K562 (cell line): ENCODE measurements at regions not wholly inside any gene's neighbourhood (a gene's known extent, or its start where the extent isn't known, plus 50 kb on each side); places are given as distances from the start of the nearest gene placed in this dataset.

Source experiments
- ATAC-seq: fragments of 200-7000 bp; cut with Tn5 transposase; 3 replicates; pipeline ENCODE4 v1.9.1; 2020; ENCODE audit warnings: moderate library complexity
- BruUV-seq: library from RNA; stranded (reverse); fragments of 400-500 nt; replicated peaks from 2 replicates; lab custom pipeline; 2021; lab: Mats Ljungman, UMichigan
- CTCF ChIA-PET: fragments of 300-600 bp; formaldehyde crosslinking; extraction: SDS; loops from one replicate; lab custom pipeline; 2021; ENCODE audit warnings: low intra/inter-chr PET ratio; lab: Yijun Ruan, JAX
- POLR2A ChIA-PET: fragments of 300-600, 350-650 bp; sonication (Branson Sonifier 250); formaldehyde crosslinking; extraction: SDS; loops from one replicate; lab custom pipeline; 2021; ENCODE audit warnings: antibody characterized with exemption, inconsistent platforms; lab: Yijun Ruan, JAX
- DNase-seq, 4 experiments: peaks; one replicate each; pipeline versions ENCODE4 v3.0.0 to v3.0.0-alpha.2; 2011 to 2018; ENCODE audit warnings: low spot score in 3 of 4, mixed read lengths in 3 of 4; ENCODE audit errors: extremely low read depth in 1 of 4
- FAIRE-seq: peaks from 2 replicates; lab custom pipeline; 2011; peaks lifted over from hg19 to GRCh38; lab: Jason Lieb, UNC
- H2AFZ ChIP-seq: 2 replicates; pipeline ENCODE4 v1.6.0; 2011; ENCODE audit warnings: low read depth, low read length, control low read depth, inconsistent platforms
- H3K27ac ChIP-seq: fragments of 200-600 bp; 3 replicates; pipeline ENCODE4 v1.8.0; 2011; ENCODE audit warnings: low read depth, mild to moderate bottlenecking, control low read depth, inconsistent platforms, low read length, moderate library complexity, mixed read lengths; ENCODE audit errors: extremely low read depth
- H3K27me3 ChIP-seq, 2 experiments: fragments of 300-600 bp in 1 of 2; 2 replicates in 1 of 2; 3 replicates in 1 of 2; pipeline versions ENCODE4 v1.6.0 to v1.8.0; 2011; ENCODE audit warnings: inconsistent platforms in 2 of 2, low read length in 2 of 2, mild to moderate bottlenecking in 1 of 2, mixed read lengths in 1 of 2, moderate library complexity in 1 of 2; ENCODE audit not compliant: control insufficient read depth in 2 of 2, insufficient read depth in 2 of 2
- H3K36me3 ChIP-seq: fragments of 300-600 bp; 3 replicates; pipeline ENCODE4 v1.8.0; 2011; ENCODE audit warnings: mild to moderate bottlenecking, low read length, inconsistent platforms; ENCODE audit not compliant: control insufficient read depth, insufficient read depth
- H3K4me1 ChIP-seq, 2 experiments: fragments of 200-600 bp in 1 of 2; replicated peaks in 1 of 2; 2 replicates in 1 of 2; 3 replicates in 1 of 2; pipeline versions ENCODE4 v1.5.1 to v1.8.0; 2011; ENCODE audit warnings: inconsistent platforms in 2 of 2, low read length in 2 of 2, mild to moderate bottlenecking in 1 of 2, mixed read lengths in 1 of 2, moderate library complexity in 1 of 2; ENCODE audit not compliant: control insufficient read depth in 2 of 2, insufficient read depth in 2 of 2
- H3K4me2 ChIP-seq: 2 replicates; pipeline ENCODE4 v1.6.1; 2011; ENCODE audit warnings: low read length, control low read depth, inconsistent platforms, mixed read lengths; ENCODE audit not compliant: insufficient read depth
- H3K4me3 ChIP-seq: fragments of 200-600 bp; sonication (generic), shearing (Covaris generic); 2 replicates; pipeline ENCODE4 v1.5.1; 2016; ENCODE audit warnings: control low read depth, inconsistent platforms
- H3K79me2 ChIP-seq: fragments of 200-600 bp; 3 replicates; pipeline ENCODE4 v1.8.0; 2011; ENCODE audit warnings: low read length, inconsistent platforms; ENCODE audit not compliant: control insufficient read depth, insufficient read depth
- H3K9ac ChIP-seq, 2 experiments: 2 replicates each; pipeline versions ENCODE4 v1.6.0 to v1.6.1; 2011; ENCODE audit warnings: low read depth in 2 of 2, low read length in 2 of 2, control low read depth in 1 of 2, inconsistent platforms in 1 of 2, mild to moderate bottlenecking in 1 of 2, mixed read lengths in 1 of 2; ENCODE audit not compliant: insufficient read depth in 1 of 2
- H3K9me1 ChIP-seq: one replicate; pipeline ENCODE4 v1.6.0; 2011; ENCODE audit warnings: inconsistent platforms, mild to moderate bottlenecking, low read length, moderate library complexity; ENCODE audit not compliant: control insufficient read depth, insufficient read depth
- H3K9me3 ChIP-seq: replicated peaks from 2 replicates; pipeline ENCODE4 v1.5.1; 2011; ENCODE audit warnings: low read depth, low read length, inconsistent platforms; ENCODE audit not compliant: control insufficient read depth, insufficient read depth
- H4K20me1 ChIP-seq: replicated peaks from 2 replicates; pipeline ENCODE4 v1.6.1; 2011; ENCODE audit warnings: low read length, inconsistent platforms, mixed read lengths; ENCODE audit not compliant: control insufficient read depth, insufficient read depth
- ETV6 ChIP-seq, 3 experiments: fragments of 150-350 bp in 1 of 3; sonication (generic) in 1 of 3; formaldehyde crosslinking in 1 of 3; IDR thresholded peaks; 2 replicates each; pipeline versions ENCODE4 v1.6.1 to v1.8.0; 2014 to 2022; ENCODE audit warnings: borderline replicate concordance in 2 of 3, low read depth in 2 of 3, antibody characterized with exemption in 1 of 3, low read length in 1 of 3, mild to moderate bottlenecking in 1 of 3, missing genetic modification reagents in 1 of 3
- FIP1L1 ChIP-seq: fragments of 200-400 bp; formaldehyde crosslinking; IDR thresholded peaks from 2 replicates; pipeline ENCODE4 v1.6.1; 2018; ENCODE audit warnings: mild to moderate bottlenecking, low read depth, low read length; ENCODE audit not compliant: poor library complexity, severe bottlenecking
- HSF4 ChIP-seq: fragments of 250-450 bp; sonication (Bioruptor Pico); IDR thresholded peaks from 2 replicates; pipeline ENCODE4 v2.1.2; 2022; ENCODE audit warnings: mild to moderate bottlenecking, moderate library complexity, borderline replicate concordance
- IFI16 ChIP-seq: fragments of 250-450 bp; sonication (Bioruptor Pico); IDR thresholded peaks from 2 replicates; pipeline ENCODE4 v2.1.2; 2022; ENCODE audit warnings: mild to moderate bottlenecking, inconsistent platforms
- SIX5 ChIP-seq, 2 experiments: IDR thresholded peaks; 2 replicates each; pipeline ENCODE4 v1.6.1; 2011; ENCODE audit warnings: low read length in 2 of 2, borderline replicate concordance in 1 of 2, low read depth in 1 of 2, mild to moderate bottlenecking in 1 of 2, moderate library complexity in 1 of 2; ENCODE audit not compliant: insufficient read depth in 1 of 2
- TAF1 ChIP-seq: IDR thresholded peaks from 2 replicates; pipeline ENCODE4 v1.6.1; 2011; ENCODE audit warnings: mild to moderate bottlenecking, low read length, moderate library complexity; ENCODE audit not compliant: insufficient read depth, control insufficient read depth, severe bottlenecking; ENCODE audit errors: extremely low read depth
- TFAM ChIP-seq: fragments of 250-450 bp; sonication (Bioruptor Pico); conservative IDR thresholded peaks from 2 replicates; pipeline ENCODE4 v1.5.0; 2021; ENCODE audit warnings: mild to moderate bottlenecking, moderate library complexity
- ZNF12 ChIP-seq: sonication (generic); formaldehyde crosslinking; IDR thresholded peaks from 2 replicates; pipeline ENCODE4 v1.4.0; 2020; ENCODE audit warnings: mild to moderate bottlenecking, missing genetic modification reagents
- WGBS: fragments of 100-300 bp; shearing (Covaris generic); methylation state at CpG from one replicate; pipeline ENCODE4 v1.1.6; 2016; ENCODE audit warnings: low coverage, mixed read lengths; ENCODE audit not compliant: insufficient coverage; ENCODE audit errors: missing lambda C conversion rate; 5-methylcytosine and 5-hydroxymethylcytosine counted together
- in situ Hi-C: fragments of 300-500 bp; cut with MboI; formaldehyde crosslinking; loops from 4 replicates; pipeline ENCODE4 v1.15.0; 2018; ENCODE audit warnings: inconsistent platforms, mixed read lengths
- intact Hi-C: fragments of 100-400 bp; cut with micrococcal nuclease; formaldehyde crosslinking; loops from 2 replicates; pipeline ENCODE4 v1.14.2; 2022
- TF ChIP-seq, protein P1 (sequence below), 2 experiments: fragments of 450-650 bp; IDR thresholded peaks; 2 replicates each; pipeline ENCODE4 v1.6.1; 2018; ENCODE audit warnings: mild to moderate bottlenecking in 2 of 2, low read depth in 1 of 2; ENCODE audit not compliant: partially characterized antibody in 2 of 2

DNA sequence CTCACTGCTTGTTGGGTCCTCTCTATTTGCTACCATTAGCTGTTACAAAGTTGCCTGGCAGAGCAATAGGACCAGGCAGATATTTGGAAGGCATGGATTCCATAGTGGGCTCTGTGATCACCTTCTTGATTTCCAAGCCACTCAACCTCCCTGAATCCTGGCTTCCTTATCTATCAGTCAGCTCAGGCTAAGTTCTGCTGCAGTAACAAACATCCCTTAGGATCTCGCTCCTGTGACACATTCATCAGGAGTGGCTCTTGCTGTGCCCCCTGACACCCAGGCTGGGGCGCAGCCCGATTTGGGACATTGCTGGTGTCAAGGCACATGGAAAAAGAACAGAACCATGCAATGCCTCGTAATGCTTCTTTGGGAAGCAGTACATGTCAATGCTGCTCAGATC, 503.9 kb downstream of the TBC1D22A start:
- no peaks in the 10 kb centered on the region for H3K27me3 ChIP-seq
- BruUV-seq: no TSS peak

More for the DNA sequence above, 503.9 kb downstream of the TBC1D22A start:
- H3K9me3 ChIP-seq: no peaks in the 10 kb centered on the region
- H3K4me3 ChIP-seq: no peak overlapping the region
- H3K4me1 ChIP-seq: no peaks in the 10 kb centered on the region
- ATAC-seq (no peak), FAIRE-seq (no peak), DNase-seq (no peak)
- H3K27ac ChIP-seq: no peak overlapping the region
- no peak overlapping the region for H3K9ac ChIP-seq
- ChIA-PET POLR2A (no interaction called here), CTCF (no interaction called here)
- no peak overlapping the region for H2AFZ ChIP-seq
- 3% methylated on average over 4 of the region's 4 CpGs for WGBS
- H4K20me1 ChIP-seq: no peaks in the 10 kb centered on the region
- no peaks in the 10 kb centered on the region for H3K36me3 ChIP-seq
- H3K79me2 ChIP-seq: no peaks in the 10 kb centered on the region
- H3K4me2 ChIP-seq: no peak overlapping the region
- TF ChIP-seq, protein P1, sequence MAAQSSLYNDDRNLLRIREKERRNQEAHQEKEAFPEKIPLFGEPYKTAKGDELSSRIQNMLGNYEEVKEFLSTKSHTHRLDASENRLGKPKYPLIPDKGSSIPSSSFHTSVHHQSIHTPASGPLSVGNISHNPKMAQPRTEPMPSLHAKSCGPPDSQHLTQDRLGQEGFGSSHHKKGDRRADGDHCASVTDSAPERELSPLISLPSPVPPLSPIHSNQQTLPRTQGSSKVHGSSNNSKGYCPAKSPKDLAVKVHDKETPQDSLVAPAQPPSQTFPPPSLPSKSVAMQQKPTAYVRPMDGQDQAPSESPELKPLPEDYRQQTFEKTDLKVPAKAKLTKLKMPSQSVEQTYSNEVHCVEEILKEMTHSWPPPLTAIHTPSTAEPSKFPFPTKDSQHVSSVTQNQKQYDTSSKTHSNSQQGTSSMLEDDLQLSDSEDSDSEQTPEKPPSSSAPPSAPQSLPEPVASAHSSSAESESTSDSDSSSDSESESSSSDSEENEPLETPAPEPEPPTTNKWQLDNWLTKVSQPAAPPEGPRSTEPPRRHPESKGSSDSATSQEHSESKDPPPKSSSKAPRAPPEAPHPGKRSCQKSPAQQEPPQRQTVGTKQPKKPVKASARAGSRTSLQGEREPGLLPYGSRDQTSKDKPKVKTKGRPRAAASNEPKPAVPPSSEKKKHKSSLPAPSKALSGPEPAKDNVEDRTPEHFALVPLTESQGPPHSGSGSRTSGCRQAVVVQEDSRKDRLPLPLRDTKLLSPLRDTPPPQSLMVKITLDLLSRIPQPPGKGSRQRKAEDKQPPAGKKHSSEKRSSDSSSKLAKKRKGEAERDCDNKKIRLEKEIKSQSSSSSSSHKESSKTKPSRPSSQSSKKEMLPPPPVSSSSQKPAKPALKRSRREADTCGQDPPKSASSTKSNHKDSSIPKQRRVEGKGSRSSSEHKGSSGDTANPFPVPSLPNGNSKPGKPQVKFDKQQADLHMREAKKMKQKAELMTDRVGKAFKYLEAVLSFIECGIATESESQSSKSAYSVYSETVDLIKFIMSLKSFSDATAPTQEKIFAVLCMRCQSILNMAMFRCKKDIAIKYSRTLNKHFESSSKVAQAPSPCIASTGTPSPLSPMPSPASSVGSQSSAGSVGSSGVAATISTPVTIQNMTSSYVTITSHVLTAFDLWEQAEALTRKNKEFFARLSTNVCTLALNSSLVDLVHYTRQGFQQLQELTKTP (IDR thresholded peaks at IDR 0.05; ENCODE audit: low read depth in 1 of 2, partially characterized antibody in 2 of 2): no peak
- TF ChIP-seq TFAM (CRISPR knock-in tag) (no peak), HSF4 (CRISPR knock-in tag) (no peak), FIP1L1 (no peak), ETV6 (IDR thresholded peaks at IDR 0.05; ENCODE audit: borderline replicate concordance in 1 of 2, low read depth in 2 of 2, low read length in 1 of 2) (no peak), ETV6 (CRISPR knock-in tag; IDR thresholded peaks at IDR 0.05; ENCODE audit: borderline replicate concordance) (no peak), SIX5 (IDR thresholded peaks at IDR 0.05; ENCODE audit: borderline replicate concordance in 1 of 2, insufficient read depth in 1 of 2, low read depth in 1 of 2, low read length in 2 of 2) (no peak), IFI16 (CRISPR knock-in tag) (no peak), ZNF12 (CRISPR knock-in tag) (peak; percentile 99), TAF1 (no peak)
- in situ Hi-C loops: no loop called here
- no peaks in the 10 kb centered on the region for H3K9me1 ChIP-seq
- intact Hi-C loops: no loop called here
